Pulmonary artery endothelial cell (primary cell): ENCODE measurements at regions not wholly inside any gene's neighbourhood (a gene's known extent, or its start where the extent isn't known, plus 50 kb on each side); places are given as distances from the start of the nearest gene placed in this dataset.
"Not testable (repeated sequence)": the region's sequence is repeated elsewhere in the genome, so short reads cannot be mapped to it uniquely, and the experiment has no call there.

Source experiments
- DNase-seq: peaks from one replicate; pipeline ENCODE4 v3.0.0-alpha.2; 2011; ENCODE audit warnings: low read depth, low spot score

DNA sequence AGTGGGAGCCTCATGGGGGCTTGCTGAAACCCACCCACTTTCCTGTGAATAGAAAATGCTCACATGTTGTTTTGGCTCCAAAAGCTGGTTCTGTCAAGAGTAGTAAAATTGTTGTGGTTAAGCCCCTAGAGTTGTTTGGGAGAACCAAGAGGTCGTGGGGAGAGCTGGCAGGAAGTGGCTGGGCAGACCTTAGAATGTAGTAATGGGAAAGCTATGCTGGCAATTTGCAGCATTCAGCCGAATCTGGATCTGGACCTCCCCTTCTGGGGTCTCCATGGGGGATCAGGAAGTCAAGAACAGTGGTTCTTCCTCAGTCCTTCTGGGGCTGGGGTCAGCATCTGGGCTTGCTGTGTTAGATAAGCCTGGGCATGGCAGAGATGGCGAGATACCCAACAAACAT lies 150.6 kb upstream of the TBX3 start:
- DNase-seq: no peak

DNA sequence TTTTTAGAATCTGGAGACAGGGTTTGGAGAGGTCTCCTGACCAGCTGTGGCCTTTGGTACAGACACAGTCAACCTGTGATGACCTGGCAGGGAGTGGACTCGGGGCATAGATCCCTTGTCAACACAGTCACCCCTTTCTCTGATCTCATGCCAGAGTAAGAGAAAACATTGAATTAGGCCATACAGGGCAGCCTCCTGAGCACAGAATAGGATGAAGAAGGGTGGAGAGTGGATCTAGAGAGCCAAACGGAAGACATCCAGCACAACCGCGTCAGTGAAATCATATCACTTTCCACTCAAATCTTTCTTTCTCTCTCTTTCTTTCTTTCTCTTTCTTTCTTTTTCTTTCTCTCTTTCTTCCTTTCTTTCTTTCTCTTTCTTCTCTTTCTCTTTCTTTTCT lies 145.9 kb upstream of the TBX3 start:
- no peak for DNase-seq

DNA sequence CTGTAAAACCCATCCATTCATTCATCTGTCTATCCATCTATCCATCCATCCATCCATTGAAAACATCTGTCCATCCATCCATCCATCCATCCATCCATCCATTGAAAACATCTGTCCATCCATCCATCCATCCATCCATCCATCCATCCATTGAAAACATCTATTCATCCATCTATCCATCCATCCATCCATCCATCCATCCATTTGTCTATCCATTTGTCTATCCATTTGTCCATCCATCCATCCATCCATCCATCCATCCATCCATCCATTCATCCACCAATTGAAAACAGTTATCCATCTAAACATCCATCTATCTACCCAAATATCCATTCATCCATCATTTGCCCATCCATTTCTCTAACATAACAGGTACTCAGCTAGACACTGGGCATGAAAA lies 145.3 kb upstream of the TBX3 start:
- DNase-seq: not testable (repeated sequence)

DNA sequence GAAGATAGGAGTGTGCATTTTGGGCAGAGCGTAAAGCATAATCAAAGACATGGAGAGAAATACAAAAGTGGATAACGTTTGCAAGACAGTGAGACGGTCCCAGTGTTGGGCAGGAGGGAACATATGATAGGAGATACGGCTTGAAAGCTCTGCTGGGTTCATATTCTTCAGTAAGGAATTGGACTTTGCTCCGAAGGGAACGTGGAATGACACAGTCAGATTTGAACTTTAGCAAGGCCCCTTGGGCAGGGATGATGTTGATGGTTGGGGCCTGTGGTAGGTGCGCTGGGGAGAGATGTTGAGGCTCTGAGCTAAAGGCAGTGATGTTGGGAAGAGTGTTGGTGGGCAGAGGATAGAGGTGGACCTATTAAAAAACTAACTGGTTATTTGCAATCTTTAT lies 143.5 kb upstream of the TBX3 start:
- no peak for DNase-seq

DNA sequence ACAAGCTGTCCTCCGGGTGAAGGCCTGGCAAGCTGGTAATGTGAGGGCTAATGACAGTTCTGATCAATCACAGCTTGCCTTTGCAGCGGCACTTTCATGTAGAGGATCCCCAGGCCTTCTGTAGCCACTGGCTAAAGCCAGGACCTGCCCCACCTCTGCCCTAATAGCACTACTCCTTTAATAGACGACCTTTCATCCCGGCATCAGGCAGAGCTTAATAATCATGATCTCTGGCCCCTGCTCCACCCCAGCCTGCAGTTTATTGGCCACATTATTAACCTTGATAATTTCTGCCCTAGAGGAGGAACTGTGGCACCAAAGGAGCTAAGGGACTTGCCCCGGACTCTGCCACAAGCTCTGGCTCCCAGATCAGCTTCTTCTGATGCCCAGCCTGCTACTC lies 142.3 kb upstream of the TBX3 start:
- DNase-seq: no peak

DNA sequence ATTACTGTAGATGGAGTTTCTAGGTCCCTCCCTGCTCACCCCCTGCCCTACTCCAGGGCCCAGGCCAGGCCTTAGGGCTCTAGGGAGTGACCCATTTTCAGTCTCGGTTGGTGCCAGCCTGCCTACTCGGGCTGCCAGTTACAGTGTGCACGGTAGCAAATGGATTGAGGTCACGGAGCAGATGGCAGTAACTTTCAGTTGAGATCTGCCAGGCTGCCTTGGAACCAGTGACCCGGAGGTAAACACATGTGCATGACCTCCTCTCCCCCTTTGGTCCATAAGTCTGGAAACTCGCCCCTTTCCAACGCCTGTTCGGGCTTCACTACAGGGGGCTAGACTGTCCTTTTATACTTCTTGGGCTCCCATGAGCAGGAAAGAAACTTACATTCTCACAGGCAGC lies 139.7 kb upstream of the TBX3 start:
- no peak for DNase-seq

DNA sequence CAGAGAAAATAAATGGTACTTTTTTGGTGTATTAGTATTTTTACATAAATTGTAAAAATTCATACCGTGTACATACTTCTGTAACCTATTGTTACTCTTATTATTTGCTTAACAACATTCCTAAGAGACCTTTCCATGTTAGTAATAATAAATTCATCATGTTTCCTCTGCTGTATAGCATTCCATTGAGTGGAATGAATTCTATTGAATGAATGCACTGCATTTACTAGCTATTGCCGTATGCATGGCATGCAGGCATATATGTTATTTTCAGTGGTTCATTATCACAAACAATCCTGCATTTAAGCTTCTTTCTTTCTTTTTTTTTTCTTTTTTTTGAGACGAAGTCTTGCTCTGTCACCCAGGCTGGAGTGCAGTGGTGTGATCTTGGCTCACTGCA lies 137.6 kb upstream of the TBX3 start:
- no peak for DNase-seq

DNA sequence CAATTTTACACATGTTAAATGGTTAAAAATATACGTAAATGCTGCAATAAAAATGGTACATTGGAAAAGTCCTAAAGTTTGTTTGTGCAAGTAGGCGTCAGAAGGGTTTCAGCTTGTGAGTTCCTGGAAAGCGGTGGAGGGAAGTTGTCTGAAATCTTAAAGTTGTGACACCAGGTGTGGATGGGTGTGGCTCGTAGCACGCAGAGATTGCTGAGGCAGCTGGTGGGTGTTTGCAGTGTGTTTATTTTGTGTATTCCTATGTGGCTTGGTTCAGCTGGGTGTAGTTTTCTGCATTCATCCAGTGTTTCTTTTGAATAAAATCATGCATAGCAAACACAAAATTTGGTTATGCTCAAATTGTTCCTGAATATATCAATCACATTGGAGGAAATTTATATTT lies 136.8 kb upstream of the TBX3 start:
- no peak for DNase-seq

DNA sequence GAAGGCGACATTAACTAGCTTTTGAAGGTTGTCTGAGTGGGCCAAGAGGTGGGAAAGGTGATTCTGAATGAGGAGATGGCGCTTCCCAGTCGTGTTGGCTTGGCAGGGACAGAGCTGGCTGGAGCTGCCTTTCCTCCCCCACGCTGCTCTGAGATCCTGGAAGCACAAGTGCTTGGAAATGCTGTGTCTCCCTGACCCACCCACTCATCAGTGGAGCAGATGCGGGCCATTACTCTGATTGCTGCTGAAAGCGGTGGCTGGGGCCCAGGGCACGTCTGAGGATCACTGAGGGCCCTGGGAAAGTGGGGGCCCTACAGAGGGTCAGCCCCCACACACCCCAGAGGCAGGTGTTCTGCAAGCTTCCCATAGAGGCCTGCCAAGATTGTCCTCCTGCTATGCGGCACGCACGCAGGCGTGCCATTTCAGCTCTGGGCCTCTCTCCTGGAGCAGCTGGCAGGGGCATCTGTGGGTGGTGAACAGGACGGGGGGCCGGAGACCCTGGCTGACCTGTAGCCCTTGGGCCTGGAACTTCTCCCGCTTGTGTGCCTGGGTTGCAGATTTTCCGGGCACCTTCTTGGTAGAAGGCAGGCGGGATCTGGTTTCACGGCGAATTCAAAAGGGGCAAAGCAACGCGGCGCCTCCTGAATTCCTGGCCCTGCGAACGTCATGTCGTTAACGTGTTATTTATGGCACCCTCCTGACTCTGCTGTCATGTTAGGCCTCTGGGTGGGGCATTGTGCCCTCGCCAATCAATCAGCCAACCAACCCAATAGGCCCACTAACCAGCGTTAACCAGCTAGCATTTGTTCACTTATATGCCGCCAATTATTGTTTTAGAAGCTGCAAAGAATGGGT lies 133.8 kb upstream of the TBX3 start:
- no peak for DNase-seq

DNA sequence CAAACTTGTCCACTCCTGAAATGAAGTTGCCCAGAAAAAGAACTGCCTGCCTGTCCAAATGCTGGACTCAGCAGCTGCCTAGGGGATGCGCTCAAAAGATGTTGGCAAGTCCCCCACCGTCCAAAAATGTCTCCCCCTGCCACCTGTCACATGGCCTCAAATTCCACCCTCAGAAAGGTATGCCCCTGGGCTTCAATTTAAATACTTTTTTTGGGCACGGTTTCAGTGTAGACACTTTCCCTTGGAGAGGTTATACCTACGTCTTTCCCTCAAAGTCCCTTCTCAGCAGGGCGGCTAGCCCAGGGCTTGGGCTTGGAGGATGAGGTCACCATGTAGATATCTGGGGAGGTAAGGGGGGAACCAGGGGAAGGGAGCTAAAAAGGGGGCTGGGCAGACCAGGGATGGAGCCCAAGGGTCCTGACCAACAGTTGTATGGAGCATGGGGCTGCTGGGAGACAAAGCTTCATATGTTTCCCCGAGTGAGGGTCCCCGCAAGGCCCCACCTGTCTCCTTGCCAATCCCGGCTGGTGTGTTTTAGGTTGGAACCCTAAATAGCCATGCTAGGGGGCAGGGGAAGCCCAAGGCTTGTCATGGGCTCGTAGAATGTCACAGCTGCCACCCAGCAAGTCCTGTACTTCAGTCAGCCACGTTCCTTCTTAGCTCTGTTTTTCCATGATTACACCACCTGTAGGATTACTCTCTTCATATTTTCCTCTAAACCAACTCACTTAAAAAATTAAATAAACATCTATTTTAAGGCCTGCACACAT lies 131.2 kb upstream of the TBX3 start:
- DNase-seq: no peak

DNA sequence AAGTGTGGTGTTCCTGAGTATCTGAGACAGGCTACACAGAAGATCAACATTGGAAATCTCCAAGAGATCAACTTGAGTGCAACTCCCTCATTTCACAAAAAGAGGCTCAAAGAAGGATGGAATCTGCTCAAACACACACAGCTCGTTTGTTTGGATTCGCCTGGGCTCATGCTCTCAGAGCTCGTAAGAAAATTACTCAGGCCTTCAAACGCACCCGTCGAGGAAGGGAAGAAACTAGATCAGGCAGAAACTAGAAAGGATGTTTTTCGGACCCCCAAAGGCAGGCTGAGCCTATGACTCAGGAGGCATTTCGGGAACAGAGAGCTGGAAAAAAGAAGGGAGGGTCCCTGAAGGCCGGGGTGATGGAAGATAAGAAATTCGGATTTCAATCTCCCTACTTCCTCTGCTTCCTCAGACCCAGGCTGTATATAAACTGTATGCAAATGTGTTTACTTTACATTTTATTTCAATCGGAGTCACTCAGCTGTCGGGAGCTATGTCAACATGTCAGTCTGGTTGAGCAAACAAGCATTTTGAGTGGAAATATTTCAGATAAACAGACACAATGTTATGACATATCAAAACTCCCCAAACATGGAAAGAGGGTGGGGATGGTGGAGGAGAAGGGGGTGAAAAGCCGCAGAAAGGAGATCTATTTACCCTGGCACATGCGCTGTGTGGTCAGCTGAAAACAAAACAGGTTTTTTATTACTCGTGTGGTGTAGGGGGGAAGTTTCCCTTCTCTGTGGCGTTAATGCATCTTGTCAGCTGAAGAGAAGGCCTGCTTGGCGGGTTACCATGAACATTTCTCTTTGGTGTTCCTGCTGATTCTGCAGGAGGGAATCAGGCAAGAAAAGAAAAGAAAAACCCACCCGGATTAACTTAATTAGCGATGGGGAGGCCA lies 129.1 kb upstream of the TBX3 start:
- DNase-seq: no peak

DNA sequence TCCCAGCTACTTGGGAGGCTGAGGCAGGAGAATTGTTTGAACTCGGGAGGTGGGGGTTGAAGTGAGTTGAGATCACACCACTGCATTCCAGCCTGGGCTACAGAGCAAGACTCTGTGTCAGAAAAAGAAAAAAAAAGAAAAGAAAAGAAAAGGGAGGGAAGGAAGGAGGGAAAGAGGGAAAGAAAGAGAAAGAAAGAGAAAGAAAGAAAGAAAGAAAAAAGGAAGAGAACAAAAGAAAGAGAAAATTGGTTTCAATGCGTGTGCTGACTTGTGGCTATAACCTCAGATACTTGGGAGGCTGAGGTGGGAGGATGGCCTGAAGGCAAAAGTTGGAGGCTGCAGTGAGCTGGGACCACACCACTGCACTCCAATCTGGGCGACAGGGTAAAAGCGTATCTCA lies 128.4 kb upstream of the TBX3 start:
- no peak for DNase-seq

DNA sequence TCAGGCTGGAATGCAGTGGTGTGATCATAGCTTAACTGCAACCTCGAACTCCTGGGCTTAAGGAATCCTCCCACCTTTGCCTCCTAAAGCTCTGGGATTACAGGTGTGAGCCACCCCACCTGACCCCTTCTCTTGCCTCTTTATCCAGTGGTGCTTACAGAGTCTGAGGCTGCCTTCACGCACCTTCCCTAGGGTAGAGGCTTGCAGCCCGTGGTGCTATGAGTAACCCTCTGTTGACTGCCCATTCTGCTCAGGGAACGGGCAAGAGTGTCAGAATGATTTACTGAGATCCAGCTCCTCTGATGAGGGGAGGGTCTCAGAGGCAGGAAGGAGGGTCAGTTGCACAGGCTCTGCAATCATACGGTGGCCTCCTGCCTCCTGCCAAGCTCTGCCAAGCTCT lies 125.1 kb upstream of the TBX3 start:
- no peak for DNase-seq

DNA sequence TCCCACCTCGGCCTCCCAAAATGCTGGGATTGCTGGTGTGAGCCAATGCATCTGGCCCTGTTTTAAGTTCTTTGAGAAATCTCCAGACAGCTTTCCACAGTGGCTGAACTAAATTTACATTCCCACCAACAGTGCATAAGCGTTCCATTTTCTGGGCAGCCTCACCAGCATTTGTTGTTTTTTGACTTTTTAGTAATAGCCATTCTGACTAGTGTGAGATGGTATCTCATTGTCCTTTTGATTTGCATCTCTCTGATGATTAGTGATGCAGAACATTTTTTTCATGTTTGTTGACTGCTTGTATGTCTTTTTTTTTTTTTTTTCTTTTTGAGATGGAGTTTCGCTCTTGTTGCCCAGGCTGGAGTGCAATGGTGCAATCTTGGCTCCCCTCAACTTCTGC lies 117.4 kb upstream of the TBX3 start:
- DNase-seq: not testable (repeated sequence)

DNA sequence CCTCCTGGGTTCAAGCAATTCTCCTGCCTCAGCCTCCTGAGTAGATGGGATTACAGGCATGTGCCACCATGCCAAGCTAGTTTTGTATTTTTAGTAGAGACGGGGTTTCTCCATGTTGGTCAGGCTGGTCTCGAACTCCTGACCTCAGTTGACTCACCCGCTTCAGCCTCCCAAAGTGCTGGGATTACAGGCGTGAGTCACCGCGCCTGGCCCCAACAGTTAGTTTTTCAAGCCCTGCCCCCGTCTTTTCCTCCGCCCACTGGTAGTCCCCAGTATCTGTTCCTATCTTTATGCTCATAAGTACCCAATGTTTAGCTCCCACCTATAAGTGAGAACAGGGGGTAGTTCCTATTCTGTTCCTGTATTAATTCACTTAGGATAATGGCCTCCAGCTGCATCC lies 116.6 kb upstream of the TBX3 start:
- not testable (repeated sequence) for DNase-seq

DNA sequence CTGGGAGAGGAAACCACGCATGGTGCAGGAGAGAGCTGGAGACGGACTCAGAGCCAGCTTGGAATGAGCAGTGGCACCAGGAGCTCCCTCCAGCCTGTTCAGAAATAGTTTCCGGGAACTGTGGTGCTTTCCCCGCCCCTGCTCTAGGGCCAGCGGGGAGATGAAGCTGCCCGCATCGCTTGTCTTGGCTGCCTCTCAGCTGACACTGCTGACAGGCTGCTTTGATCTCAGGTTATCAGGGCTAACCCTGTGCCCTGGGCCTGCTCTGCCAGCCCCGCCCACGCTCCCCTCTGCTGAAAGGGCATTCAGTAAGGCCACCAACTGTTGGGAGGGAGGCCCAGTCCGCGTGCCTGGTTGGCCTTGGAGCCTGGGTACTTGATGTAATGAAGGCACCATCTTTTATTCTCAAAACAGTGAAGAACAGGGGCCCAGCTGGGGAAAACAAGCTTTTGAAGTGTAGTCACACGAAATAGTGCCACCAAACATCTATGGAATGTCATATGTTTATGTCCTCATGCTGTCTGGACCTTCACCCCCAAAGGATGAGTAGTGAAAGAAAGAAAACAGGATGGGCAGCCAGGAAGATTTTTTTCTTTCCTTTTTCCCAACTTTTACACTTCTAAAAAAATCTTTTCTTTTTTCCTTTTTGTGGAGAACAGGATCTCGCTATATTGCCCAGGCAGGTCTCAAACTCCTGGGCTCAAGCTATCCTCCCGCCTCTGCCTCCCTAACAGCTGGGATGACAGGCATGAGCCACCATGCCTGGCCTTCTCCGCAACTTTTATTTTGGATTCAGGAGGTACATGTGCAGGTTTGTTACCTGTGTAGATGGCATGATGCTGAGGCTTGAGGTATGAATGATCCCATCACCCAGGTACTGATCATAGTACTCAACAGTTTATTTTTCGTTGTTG lies 115.9 kb upstream of the TBX3 start:
- DNase-seq: no peak

DNA sequence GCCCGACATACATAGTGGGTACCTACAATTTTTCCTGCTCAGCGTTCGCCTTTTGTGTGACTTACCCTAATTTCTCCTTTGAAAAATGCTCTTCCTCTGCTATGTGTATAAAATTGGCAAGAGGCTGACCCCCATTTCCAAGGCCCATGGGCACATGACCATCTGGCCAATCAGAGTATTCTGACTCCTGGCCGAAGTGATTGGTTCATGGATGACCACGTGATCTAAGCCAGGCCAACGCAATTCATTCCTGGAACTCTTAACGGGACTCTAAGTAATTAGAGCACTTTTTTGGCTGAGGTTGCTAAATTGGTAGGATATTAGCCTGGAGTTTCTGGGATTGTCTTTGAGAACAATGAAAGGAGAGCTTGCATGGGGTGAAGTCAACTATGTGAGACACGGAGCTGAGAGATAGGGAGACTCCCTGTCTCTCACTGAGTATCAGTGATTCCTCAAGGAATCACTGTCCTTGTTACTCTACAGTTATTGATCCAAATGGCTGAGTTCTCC lies 110.1 kb upstream of the TBX3 start:
- DNase-seq: no peak

DNA sequence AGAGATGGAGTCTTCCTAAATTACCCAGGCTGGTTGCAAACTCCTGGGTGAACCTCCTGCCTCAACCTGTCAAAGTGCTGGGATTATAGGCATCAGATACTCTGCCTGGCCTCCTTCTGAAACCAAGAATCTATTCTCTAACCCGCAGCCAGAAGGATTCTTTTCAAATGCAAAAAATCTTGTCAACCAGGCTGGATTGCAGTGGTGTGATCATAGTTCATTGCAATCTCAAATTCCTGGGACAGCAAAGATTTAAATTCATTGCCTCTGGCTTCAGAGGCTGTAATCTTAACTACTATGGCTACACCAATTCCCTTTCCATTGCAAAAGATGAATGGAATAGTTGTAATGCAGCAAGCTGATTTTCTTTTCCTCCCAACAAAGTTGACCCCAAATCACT lies 106.3 kb upstream of the TBX3 start:
- no peak for DNase-seq

DNA sequence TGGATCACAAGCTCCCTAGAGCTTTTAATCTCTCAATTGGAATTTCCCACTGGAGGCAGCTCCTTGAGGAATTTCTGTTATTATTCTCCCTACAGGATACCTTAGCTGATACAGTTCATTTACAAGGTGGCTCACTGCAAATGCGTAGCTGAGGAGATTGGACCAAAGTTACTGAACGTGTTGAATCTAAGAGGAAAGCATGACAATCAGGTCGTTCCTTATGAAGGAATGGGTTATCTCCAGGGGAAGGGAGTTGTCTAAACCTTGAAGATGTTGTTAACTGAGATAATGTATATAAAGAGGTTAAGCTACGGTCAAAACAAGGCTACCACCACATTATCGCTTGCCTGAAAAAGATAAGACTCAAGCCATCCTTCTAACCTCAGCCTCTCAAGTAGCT lies 105.8 kb upstream of the TBX3 start:
- no peak for DNase-seq

DNA sequence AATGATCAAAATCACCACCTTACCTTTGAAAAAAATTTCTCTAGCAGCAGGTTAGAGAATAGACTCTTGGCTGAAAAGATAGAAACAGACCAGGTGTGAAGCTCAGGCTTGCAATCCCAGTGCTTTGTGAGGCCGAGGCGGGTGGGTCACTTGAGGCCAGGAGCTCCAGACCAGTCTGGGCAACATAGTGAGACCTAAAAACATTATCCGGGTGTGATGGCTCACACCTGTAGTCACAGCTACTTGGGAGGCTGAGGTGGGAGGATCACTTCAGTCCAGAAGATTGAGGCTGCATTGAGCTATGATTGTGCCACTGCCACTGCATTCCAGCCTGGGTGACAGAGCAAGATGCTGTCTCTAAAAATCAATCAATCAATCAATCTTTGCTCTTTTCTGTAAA lies 105.3 kb upstream of the TBX3 start:
- no peak for DNase-seq

DNA sequence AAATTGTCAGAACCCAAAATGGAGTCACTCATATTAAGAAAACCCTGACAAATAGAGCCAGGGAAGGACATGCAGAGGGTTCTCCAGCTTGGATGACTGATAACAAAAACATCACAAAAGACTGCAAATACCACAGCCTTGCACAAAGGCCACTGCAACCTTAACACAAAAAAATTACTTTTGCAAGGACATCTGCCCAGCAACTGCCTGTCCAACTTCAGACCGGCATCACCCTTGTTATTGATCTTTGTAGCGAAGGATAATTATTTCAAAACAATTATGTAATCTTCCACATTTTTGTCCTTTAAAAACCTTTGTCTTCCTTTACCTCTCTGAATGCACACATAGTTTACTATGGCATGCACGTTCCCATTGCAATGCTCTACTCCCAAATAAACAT lies 100.6 kb upstream of the TBX3 start:
- DNase-seq: no peak
